Right renal cortex interstitium (tissue), 3 donors: ENCODE measurements at regions not wholly inside any gene's neighbourhood (a gene's known extent, or its start where the extent isn't known, plus 50 kb on each side); places are given as distances from the start of the nearest gene placed in this dataset.

Source experiments
- DNase-seq, 3 donors: peaks; one replicate each; pipeline ENCODE4 v3.0.0-alpha.2; 2013; ENCODE audit warnings: low read depth in 3 of 3, low spot score in 2 of 3

GRCh38 chr16:65225488-65225887, 103.6 kb upstream of the CDH11 start:
- no peak for DNase-seq

GRCh38 chr16:65224994-65225393, 103.1 kb upstream of the CDH11 start:
- no peak for DNase-seq

- DNase-seq: no peak
Observed at GRCh38 chr16:65224471-65224870, 102.6 kb upstream of the CDH11 start.

GRCh38 chr16:65223335-65223734, 101.5 kb upstream of the CDH11 start:
- no peak for DNase-seq

- no peak for DNase-seq
Observed at GRCh38 chr16:65222536-65222935, 100.7 kb upstream of the CDH11 start.

GRCh38 chr16:65222049-65222448, 100.2 kb upstream of the CDH11 start:
- DNase-seq: no peak

GRCh38 chr16:65219786-65220185, 97.9 kb upstream of the CDH11 start:
- DNase-seq: no peak

- no peak for DNase-seq
Observed at GRCh38 chr16:65218348-65218747, 96.5 kb upstream of the CDH11 start.

GRCh38 chr16:65213866-65214595, 92.2 kb upstream of the CDH11 start:
- no peak for DNase-seq

- DNase-seq: no peak
Observed at GRCh38 chr16:65212791-65213190, 90.9 kb upstream of the CDH11 start.

GRCh38 chr16:65212240-65212639, 90.4 kb upstream of the CDH11 start:
- no peak for DNase-seq

GRCh38 chr16:65202461-65202860, 80.6 kb upstream of the CDH11 start:
- no peak for DNase-seq

GRCh38 chr16:65201511-65201910, 79.6 kb upstream of the CDH11 start:
- no peak for DNase-seq

- DNase-seq: no peak
Observed at GRCh38 chr16:65200857-65201256, 79.0 kb upstream of the CDH11 start.

GRCh38 chr16:65200156-65200773, 78.4 kb upstream of the CDH11 start:
- no peak for DNase-seq

- DNase-seq: no peak
Observed at GRCh38 chr16:65196420-65197075, 74.7 kb upstream of the CDH11 start.

GRCh38 chr16:65195998-65196397, 74.1 kb upstream of the CDH11 start:
- no peak for DNase-seq

GRCh38 chr16:65185241-65185778, 63.4 kb upstream of the CDH11 start:
- no peak for DNase-seq

GRCh38 chr16:65181071-65181561, 59.3 kb upstream of the CDH11 start:
- DNase-seq: peak in 2 of 3 donors; percentile 29 to 39

- no peak for DNase-seq
Observed at GRCh38 chr16:65178151-65178550, 56.3 kb upstream of the CDH11 start.

GRCh38 chr16:65176603-65177002, 54.7 kb upstream of the CDH11 start:
- DNase-seq: peak; percentile 56 to 81 (median 67)

GRCh38 chr16:65172356-65172755, 50.5 kb upstream of the CDH11 start:
- no peak for DNase-seq
